Right lobe of liver (tissue), 4 donors: ENCODE measurements at regions not wholly inside any gene's neighbourhood (a gene's known extent, or its start where the extent isn't known, plus 50 kb on each side); places are given as distances from the start of the nearest gene placed in this dataset.

Experiments
- CTCF ChIP-seq, 4 donors: fragments of 200-600 bp in 3 of 4; fragments of 450-650 bp in 1 of 4; IDR thresholded peaks; one replicate each; pipeline versions ENCODE4 v1.5.1 to v1.8.0; 2016 to 2022; ENCODE audit warnings: antibody characterized with exemption in 4 of 4, mild to moderate bottlenecking in 2 of 4
- POLR2A ChIP-seq: fragments of 450-650 bp; IDR thresholded peaks from one replicate; pipeline ENCODE4 v1.6.1; 2017; ENCODE audit warnings: antibody characterized with exemption, mild to moderate bottlenecking
- donor health status: DM: no; HTN: no; CAD: no.
- donor health status: DM: no; HTN: no; CAD: no.
- donor health status: DM: no; HTN: yes; CAD: no.

GRCh38 chr4:27191592-27191991, 331.0 kb downstream of the STIM2 start:
- TF ChIP-seq POLR2A (no peak), CTCF (IDR thresholded peaks at IDR 0.05) (no peak)
